Iris pigment epithelial cell (primary cell): ENCODE measurements at regions not wholly inside any gene's neighbourhood (a gene's known extent, or its start where the extent isn't known, plus 50 kb on each side); places are given as distances from the start of the nearest gene placed in this dataset.
A peak's percentile ranks its signal among the peaks of the same experiment; 100 is the strongest.

Experiments
- DNase-seq: peaks from one replicate; pipeline ENCODE4 v3.0.0-alpha.2; 2011; ENCODE audit warnings: low read depth

DNA sequence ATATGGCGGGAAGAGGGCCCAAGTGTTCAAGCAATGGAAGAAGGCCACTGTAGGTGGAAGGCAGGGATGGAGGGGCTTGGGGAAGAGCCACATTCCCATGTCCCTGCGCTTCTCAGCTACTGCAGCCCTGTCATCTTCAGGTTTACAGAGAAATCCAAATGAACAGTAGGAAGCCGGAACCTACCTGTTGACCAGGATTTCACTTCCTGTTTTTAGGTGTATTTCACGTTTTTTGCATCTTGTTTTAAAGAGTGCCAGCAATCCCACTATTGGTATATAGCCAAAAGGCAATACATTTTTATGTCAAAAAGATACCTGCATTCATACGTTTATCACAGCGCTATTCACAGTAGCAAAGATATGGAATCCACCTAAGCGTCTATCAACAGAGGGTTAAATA, 159.2 kb downstream of the SLC35B3 start:
- no peak for DNase-seq

GRCh38 chr6:8275667-8276066, 159.7 kb downstream of the SLC35B3 start:
- no peak for DNase-seq

DNA sequence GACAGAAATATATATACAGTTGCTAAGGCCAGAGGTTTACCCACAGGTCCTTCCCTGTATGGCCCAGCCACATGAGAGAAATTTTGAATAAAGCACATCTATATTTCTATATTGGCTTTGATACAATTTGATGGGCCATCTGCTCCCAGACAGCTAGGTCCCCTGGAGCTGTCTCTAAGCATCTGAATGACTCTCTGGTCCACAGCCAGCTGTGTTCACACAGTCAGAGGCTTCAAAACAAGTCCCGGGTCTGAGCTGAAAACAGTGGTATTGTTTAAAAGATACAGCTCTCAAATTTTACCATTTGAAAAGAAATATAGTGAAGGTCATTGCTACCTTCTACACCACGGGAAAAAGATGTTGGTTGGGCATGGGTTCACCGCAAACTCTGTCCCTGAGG, 161.1 kb downstream of the SLC35B3 start:
- no peak for DNase-seq

- no peak for DNase-seq
Measured at GRCh38 chr6:8269872-8270454, 165.4 kb downstream of the SLC35B3 start.

DNA sequence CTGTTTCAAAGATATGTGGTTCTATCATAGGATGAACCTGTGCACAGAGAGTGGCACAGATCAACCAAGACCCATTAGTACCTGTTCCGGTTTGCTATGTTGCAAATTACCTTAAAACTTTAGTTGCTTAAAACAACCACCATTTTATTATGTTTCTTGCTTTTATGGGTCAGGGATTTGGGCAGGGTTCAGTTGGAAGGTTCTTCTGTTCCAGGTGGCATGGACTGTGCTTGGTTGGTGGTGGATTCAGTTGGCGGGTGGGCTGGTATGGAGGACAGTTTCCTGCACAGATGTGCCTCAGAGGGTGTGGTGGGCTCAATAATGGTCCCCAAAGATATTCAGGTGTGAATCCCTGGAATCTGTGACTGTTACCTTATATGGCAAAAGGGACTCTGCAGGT, 166.3 kb downstream of the SLC35B3 start:
- DNase-seq: no peak

GRCh38 chr6:8268606-8269005, 166.3 kb upstream of the EEF1E1 start:
- no peak for DNase-seq

- no peak for DNase-seq
Measured at GRCh38 chr6:8268156-8268555, 165.8 kb upstream of the EEF1E1 start.

DNA sequence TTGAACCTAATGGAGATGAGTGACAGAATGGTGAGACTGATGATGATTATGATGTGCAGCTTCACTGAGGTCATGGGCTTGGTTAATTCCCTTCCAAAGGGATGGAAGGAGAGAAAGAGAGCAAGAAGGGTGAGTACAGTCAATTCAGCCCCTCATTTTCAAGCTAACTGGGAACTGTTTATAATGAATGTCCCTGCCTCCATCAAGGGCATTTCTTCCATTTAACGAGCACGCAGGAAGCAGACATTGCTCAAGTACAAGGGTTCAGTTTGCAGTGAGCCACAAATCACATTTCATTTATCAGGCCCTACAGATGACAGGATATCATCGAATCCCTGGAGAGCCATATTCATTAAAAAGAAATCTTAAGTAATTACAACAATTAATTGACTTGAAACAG, 158.3 kb upstream of the EEF1E1 start:
- DNase-seq: no peak

GRCh38 chr6:8246403-8246802, 144.1 kb upstream of the EEF1E1 start:
- no peak for DNase-seq

DNA sequence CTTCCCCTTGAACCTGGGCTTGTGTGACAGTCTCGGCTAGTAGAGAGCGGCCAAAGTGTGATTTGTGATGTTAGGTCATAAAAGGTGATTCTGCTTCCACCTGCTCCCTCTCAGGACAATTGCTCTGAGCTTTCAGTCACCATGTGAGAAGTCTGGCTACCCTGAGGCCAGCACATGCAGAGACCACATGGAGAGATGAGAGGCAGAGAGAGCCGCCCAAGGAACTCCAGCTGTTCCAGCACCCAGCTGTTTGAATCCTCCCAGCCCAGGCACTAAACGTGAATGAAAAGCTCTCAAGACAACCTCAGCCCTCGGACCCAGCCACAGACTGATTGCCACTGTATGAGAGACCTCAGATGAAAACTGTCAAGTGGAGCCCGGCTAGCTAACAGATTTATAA, 143.4 kb upstream of the EEF1E1 start:
- DNase-seq: no peak

GRCh38 chr6:8243475-8243874, 141.1 kb upstream of the EEF1E1 start:
- peak; percentile 90 for DNase-seq

DNA sequence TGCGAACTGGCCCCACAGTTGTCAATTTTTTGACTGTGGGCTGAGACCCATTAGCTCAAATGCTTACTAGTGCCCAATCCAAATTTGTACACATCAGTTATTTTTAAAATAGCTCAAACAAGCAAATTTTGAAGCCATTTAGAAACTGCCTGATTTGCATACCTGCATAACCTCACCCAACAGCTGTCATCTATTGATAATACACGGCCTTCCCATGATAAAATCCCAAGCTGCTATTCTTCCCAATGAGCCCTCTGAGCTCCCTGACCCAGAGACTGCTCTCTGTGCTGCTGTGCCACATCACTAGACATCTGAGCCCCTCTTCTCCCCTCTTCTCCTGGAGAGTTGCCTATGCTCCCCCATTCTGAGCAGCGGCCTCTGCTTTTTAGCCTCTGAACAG, 140.5 kb upstream of the EEF1E1 start:
- DNase-seq: no peak

DNA sequence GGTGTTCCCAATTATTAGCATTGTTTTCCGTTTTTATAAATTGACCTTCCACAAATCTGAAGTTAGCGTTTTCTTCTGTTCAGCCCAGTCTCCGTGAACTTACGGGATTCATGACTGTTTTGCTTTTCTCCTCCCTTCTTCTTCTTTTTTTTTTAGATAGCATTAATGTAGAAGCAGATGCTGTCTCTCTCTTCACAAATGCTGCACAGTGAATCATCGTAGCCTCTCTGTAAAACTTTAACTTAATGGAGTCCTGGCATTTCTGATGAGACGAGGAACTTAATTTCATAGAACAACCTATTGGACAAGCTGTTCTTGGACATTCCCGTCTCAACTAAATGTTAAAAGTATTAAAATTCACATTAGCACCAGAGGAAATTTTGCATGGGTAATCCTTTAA, 138.0 kb upstream of the EEF1E1 start:
- no peak for DNase-seq

DNA sequence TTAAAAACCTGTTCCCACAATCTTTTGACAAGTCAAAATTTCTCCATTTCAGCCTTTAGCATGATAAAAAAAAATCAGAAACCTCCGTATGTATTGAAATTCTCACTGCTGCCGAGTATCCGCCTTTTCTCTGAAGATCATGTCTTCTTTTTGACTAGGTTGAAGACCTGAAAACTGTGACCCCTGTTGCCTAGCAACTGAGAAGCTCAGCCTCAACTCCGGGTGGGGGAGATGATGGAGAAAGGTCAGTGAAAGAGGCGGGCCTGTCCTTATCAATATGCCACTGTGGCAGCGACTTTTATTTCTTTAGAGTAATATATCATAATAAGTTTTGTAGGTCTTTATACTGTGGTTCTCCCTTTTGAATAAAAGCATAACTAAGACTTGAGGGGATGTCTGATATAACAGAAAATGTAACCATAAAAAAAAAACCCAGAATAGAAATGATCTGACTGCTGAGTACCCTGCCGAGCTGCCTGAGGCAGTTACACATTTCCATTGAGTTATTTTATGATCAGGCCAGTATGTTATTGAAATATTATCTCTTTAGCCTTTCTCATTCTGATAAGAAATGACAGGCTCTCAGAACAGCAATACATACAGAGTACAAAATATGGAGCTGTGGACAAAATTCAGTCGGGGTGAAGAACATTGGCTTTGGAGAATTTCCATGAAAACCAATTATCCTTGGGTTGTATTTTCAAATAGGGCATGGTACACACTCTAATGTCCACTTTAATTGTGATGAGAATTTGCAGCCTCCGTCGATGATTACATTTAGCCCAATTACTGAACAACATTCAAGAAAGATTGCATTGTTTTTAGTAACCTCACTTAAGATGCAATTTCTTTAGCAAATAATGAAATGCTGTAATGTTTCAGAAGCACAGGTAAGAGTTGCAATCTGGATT, 136.7 kb upstream of the EEF1E1 start:
- DNase-seq: no peak

GRCh38 chr6:8237668-8238067, 135.3 kb upstream of the EEF1E1 start:
- no peak for DNase-seq

DNA sequence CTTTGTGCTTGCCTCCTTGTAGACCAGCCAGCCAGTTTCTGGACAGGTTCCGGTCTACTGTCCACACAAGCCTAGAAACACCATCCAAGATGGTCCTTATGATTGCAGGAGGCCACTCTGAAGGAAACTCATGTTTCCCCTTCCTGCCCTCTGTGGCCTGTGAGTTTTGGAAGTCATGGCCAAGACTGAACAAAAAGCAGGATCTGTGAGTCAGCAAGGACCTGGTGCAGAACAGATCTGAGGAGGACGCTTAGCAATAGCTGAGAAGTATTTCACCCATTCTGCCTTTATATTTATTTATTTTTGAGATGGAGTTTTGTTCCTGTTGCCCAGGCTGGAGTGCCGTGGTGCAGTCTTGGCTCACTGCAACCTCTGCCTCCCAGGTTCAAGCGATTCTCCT, 134.6 kb upstream of the EEF1E1 start:
- no peak for DNase-seq

- no peak for DNase-seq
Measured at GRCh38 chr6:8234321-8234720, 132.0 kb upstream of the EEF1E1 start.

DNA sequence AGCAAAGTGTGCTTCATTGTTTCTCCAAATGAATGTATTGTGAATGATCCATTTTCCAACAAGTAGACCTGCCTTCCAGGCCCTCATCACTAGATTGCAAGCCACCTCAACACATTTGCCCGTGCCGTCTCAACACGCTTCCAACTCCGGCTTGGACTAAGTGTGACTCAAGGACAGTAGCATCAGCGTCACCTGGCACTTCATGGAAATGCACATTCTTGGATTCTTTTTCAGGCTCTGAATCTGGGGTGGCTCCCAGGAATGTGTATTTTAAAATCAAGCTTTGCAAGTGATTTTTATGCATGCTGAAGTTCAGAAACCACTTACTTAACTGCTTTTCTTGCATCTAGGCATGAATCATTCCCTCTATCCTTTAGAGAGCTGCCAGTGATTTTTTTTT, 129.6 kb upstream of the EEF1E1 start:
- DNase-seq: no peak

DNA sequence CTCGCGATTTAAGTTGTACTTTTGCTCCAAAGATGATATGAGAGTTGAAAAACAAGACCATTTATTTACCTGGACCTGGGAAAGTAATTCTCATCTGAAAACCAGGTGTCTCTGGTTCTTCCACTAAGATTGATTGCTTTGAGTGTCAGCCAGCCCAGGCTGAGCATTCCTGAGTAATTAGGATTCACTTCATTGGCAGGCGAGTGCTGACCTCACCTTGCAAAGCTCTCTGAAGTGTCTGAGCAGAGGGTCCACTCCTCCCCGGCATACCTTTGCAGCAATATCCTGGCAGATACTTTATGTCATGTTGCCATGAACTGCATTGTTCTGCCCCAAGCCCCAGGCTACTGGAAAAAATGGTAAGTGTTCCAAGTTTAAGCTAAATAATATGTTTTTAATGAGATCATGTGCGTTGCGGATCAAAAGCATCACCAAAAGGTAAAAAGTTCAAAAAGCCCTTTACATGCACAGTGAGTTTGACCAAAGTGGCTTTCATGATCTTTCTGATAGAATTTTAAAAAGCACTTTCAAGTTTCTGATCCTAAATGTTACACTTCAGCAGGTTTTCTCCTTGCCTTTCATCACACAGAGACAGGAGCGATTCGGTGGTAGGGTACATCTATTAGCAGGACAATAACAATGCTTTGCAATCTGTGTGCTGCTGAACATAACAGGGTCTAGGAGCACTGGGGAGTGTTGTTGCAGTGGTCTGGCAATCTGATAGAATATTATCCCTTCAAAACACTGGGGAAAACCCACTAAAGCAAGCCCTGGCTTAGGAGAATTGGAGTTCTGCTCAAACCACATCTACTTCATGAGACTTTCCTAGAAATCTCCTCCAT, 127.8 kb upstream of the EEF1E1 start:
- no peak for DNase-seq

DNA sequence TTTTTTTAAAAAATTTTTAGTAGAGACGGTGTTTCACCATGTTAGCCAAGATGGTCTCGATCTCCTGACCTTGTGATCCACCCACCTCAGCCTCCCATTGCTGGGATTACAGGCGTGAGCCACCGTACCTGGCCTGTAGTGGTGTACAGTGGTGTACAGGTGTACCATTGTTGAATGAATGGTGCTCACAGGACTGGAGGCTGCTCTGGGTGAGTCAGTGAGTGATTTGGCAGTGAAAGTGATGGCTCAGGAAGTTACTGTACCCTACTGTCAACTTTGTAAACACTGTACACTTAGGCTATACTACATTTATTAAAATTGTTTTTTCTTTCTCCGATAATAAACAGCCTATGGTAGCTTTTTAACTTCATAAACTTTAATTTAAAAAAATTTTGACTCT, 122.8 kb upstream of the EEF1E1 start:
- DNase-seq: no peak

DNA sequence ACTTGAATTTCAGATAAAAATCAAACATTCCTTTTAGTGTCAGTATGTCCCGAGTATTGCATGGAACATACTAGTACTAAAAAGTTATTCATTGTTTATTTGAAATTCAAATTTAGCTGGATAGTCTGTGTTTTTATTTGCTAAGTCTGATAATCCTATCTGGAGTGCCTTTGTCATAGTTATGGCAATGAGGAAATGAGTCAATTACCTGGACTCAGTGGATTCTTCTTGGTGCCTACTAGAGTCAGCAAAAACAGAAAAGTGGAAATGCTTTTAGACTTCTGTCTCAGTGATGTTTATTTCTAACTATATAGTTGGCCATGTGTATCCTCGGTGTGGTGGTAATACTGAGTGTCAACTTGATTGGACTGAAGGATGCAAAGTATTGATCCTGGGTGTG, 121.3 kb upstream of the EEF1E1 start:
- no peak for DNase-seq

DNA sequence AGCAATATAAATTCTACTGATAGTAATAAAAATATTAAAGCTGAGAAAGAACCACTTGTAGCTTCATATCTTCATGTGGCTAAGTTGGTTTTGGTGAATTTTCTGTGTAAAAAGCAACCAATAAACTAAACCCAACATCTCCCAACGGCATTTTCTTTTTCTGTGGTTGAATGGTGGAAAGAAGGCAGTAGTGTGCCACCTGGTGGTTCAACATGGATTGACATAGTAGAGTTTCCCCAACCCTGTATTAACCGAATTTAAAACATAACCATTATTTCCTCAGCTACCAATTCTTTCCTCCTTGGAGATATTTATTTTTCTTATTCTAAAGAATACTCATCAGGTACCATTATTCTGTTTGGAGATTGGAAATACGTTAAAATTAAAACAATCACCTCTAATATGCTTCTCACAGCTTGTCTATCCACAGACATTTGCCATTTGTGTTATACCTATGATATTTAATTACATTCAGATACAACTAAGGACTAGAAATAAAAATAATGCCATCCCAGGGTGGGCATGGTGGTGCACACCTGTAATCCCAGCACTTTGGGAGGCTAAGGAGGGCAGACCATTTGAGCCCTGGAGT, 117.1 kb upstream of the EEF1E1 start:
- peak; percentile 62 for DNase-seq

DNA sequence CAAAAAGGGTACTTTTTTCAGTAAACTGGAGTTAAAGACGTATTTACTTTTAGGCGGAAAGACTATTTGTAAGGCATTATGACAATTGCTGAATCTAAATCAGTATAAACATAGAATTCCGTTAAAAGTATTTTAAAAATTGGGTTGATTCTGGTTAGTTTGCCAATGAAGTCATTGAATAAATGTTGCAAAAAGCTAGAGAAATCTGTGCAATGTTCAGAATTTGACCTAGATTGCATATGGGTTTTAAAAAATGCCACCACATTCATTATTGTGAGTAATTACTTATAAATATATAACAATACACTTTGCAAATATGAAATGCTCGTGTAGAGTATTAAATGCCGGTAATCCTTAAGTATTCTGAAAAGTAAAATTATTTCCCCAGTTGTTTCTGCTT, 116.5 kb upstream of the EEF1E1 start:
- DNase-seq: peak; percentile 50
